A172 (cell line): ENCODE measurements at regions not wholly inside any gene's neighbourhood (a gene's known extent, or its start where the extent isn't known, plus 50 kb on each side); places are given as distances from the start of the nearest gene placed in this dataset.

Experiments used
- DNase-seq: peaks from one replicate; pipeline ENCODE4 v3.0.0-alpha.2; 2015; ENCODE audit warnings: low spot score

- DNase-seq: no peak
These were observed 56.5 kb downstream of the IRX6 start for GRCh38 chr16:55380485-55380884.

GRCh38 chr16:55384288-55385247 lies 60.6 kb downstream of the IRX6 start:
- DNase-seq: no peak

- no peak for DNase-seq
These were observed 61.4 kb downstream of the IRX6 start for GRCh38 chr16:55385359-55385758.

GRCh38 chr16:55386534-55387296 lies 62.7 kb downstream of the IRX6 start:
- no peak for DNase-seq

DNA sequence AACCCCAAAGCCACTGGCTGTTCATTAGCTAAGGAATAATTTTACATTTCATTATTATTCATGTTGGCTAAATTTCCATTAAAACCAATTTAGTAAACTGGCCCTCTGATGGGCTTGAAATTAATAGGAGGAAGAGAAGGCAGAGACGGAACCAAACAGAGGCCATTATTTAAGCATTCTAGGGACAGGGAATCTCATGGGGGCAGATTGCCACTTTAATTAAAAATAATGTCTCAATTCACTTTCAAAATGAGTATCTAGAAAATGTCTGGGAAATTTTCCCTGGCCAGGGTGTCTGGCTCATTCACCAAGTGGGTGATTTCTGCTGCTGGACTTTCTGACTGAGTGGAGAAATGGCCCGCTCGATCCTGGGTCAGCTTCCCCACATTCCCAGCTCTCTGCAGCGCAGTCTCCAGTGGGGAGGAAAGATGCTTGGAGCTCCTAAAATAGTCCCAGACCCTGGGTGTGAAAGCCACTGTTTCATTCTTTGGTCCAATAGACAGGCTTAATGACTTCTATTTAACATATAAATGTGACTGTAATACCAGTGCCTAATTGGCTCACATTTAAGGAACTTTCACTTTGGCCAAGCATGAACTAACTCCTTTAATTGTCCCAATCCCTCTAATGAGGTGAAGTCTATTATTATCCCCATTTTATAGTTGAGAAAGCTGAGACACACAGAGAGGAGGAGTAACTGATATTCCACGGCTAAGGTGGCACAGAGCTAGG lies 64.3 kb downstream of the IRX6 start:
- DNase-seq: no peak

- DNase-seq: no peak
These were observed 65.5 kb downstream of the IRX6 start for GRCh38 chr16:55389426-55390073.

DNA sequence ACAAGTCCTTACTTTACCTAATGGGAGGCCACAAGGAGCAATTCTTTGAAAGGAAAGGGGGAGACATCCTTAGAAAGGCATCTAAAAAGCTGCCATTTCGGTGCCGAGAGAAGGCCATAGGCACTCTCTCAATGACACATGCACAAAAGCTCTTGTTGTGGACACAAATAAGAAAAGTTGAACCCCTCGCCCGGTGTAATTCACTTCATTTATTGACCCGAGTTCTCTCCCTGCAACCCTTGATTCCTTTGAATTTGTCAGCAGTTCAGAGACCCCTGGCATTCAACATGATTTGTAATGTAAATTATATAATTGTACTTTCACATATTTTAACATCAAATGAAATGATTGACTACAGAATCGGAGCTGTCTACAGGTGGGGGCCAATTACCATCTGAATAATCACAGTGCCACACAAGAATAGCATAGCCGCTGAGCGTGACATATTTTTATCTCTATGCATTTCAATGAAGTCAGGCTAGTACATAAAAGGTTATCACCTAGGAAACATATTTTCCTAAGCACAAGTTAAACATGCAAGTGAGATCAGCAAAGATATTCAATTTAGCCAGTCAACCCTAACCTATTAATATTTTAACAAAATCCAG lies 66.7 kb downstream of the IRX6 start:
- no peak for DNase-seq

GRCh38 chr16:55391760-55392375 lies 67.9 kb downstream of the IRX6 start:
- no peak for DNase-seq

DNA sequence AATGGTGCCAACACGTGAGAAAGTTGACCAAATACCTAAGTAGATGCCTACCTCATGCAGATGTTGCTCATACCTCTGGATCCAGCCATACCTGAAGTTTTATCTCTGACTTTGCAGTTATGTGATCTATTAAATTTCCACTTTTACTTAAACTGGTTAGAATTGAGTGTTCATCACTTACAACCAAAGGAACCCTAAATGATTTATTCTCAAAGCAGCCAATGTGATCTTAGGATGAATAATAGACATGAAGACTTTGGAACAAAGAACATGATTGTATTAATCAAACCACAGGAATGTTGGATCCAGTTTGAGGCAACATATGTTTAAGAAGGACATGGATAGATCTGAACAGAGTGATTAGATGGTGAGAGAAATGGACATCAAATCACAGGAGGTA lies 68.7 kb downstream of the IRX6 start:
- DNase-seq: peak; percentile 41

DNA sequence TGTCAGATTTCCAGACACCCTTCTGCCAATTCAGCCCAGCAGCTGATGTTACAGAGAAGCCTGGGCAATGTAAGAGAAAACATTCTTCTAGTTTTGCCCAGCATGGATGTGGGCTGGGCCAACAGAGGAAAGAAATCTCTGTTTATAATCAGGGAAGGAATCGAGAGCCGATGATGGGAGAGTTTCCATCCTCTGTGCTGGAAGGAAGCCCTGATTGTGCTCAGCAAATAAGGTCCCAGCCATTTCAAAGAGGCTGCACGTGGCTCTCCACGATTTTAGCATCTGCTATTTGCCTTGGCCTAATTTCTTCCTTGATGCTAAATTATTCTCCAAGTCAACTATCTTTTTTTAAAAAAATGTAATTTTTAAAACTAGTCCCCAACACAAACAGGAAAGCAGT lies 70.0 kb downstream of the IRX6 start:
- no peak for DNase-seq

- no peak for DNase-seq
These were observed 74.8 kb downstream of the IRX6 start for GRCh38 chr16:55398762-55399161.

DNA sequence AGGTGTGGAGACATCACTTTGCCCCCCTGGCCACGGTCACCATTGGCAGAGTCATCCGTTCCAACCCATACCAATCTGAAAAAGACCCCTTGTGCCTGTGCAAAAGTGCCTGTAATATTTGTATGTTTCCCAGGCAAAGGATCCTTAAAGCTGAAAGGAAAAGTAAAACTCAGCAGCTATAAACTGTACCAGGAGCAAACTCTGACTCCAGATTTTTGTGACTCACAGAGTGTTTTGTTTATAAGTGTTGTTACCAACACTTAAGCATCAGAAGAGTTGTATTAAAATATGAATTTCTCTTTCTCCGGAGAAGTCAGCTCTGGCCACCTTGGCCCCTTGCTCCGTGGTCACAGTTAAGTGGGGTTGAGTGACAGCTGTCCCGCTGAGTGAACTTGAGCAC lies 75.9 kb downstream of the IRX6 start:
- no peak for DNase-seq

DNA sequence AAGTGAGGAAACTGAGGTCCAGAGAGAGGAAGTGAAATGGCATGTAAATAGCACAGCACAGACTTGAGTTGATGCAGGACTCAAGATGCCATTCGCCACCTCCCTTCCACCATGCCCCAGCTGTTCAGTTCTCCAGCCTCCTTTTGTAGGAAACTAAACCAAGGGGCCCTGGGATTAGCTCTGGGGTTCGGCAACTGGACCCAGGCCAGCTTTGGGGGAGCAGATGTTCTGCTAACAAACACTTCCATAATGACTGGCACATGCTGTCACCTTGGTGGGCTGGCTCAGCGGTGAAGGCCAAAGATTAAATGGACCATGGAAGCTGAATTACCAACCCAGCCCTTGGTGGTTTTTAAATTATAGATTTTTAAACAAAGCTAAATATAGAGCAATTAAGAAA lies 77.0 kb downstream of the IRX6 start:
- no peak for DNase-seq

DNA sequence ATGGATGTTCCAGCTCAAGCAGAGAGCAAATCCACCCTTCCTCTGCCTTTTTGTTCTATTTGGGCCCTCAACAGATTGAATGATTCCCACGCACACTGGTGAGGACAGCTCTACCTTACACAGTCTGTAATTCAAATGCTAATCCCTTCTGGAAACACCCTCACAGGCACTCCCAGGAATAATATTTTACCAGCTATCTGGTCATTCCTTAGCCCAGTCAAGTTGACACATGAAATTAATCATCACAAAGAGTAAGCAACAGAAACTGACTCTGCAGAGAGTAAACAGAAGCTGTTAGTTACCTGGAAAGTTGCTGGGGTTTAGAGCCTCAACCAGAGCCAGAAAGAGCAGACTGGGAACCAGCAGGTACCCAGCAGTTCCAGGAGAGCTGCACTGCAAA lies 75.5 kb upstream of the MMP2 start:
- DNase-seq: no peak

- no peak for DNase-seq
These were observed 72.3 kb upstream of the MMP2 start for GRCh38 chr16:55406651-55407050.

DNA sequence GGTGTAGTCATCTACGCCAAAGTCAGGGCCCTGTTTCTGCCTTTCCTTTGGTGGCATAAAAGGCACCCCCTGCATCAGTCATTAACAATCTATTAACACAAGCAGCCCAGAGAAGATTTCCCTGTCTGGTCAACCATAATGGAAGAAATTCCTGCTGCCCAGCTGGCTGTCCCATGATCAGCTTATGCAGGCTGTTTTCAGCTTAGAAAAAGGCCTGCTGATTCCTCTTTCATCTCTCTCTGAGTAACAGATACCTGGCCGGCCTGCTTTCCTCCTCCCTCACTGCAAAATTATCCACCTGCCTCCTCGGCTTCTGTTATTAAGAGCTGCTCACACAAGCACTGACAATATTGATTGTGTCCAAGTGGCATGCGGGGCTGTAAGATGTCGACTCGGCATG lies 70.3 kb upstream of the MMP2 start:
- no peak for DNase-seq

GRCh38 chr16:55411231-55411630 lies 67.8 kb upstream of the MMP2 start:
- DNase-seq: no peak

DNA sequence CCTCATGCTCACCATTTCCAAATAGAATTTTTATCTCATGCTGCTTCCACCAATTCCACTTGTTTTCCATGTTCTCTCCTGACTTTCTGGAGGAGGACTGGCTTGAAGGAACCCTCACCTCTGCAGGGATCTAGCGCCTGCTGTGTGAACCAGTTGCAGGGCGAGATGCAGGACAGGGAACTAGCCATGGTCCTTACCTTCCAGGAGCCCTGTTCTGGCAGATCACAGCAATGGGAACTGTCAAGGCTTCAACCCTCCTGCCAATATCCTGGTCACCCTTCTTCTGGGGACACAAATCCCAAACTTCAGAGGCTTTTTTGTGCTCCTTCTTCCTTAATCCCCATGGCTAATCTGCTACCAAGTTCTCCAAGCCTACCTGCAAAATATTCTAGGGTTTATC lies 60.4 kb upstream of the MMP2 start:
- DNase-seq: peak; percentile 25

DNA sequence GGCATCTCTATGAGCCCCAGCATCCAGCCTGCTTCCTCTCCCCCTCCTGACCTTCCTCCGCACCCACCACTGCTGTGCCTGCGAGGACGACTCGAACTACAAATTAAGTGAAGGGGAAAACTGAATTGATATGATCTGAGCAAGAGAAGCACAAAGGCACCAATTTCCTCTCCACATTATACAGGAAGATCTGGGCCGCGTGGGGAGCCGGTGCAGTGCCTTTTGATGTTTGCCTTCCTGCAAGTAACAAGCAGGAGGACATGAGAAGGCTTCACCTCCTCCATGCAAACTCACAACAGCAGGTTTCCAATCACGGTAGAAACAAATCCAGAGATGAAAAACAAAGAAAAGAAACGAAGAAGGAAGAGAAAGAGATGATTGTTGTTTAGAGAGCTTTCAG lies 57.8 kb upstream of the MMP2 start:
- DNase-seq: no peak

DNA sequence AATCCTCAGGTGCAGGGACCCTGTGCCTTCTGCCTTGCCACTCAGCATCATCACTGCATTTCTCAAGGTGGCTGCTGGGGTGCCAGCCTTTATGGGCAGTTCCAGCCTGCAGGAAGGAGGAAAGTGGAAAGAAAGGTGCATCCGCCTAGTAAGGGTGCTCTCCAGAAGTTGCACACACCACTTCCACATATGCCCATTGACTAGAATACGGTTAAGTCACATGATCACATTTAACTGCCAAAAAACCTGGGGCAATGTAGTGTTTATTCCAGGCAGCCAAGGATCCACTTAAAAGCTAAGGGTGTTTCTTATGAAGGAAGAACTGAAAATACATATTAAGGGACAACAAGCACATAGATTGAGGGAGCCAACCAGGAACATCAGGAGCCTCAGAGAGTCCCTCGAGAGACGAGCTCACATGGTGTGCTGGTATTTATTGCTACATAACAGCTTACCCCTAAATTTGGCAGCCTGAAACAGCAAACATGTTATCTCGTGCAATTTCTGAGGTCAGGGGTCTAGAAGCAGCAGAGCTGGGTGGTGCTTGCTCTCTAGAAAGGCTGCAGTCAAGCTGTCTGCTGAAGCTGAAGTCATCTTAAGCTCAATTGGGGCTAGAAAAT lies 52.0 kb upstream of the MMP2 start:
- no peak for DNase-seq
